ENCODE measurements at regions not wholly inside any gene's neighbourhood (a gene's known extent, or its start where the extent isn't known, plus 50 kb on each side); places are given as distances from the start of the nearest gene placed in this dataset.

DNA sequence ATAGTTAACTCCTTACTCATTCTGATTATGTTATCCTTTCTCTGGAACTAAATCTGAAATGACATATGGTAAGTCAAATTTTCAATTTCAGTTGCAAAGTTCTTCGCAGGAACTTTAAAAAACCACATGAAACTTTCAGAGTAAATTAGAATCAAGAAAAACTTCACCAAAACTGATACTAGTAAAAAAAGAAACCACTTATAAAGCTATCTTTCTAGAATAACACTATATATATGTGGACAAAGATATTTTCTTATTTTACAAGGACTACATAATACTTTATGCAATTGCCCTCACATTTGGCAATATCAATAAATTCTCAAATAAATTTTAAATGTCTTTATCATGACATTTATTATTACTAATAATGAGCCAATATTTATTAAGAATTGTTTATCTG, 1847.1 kb upstream of the NUDT12 start:
- no peak for TF ChIP-seq ZNF565 (CRISPR knock-in tag; conservative IDR thresholded peaks at IDR 0.05; ENCODE audit: low read depth)
- TF ChIP-seq ZNF8 (CRISPR knock-in tag; IDR thresholded peaks at IDR 0.05) = no peak
- no peak for TF ChIP-seq ZFP3 (CRISPR knock-in tag; IDR thresholded peaks at IDR 0.05)
- TF ChIP-seq, protein P1, sequence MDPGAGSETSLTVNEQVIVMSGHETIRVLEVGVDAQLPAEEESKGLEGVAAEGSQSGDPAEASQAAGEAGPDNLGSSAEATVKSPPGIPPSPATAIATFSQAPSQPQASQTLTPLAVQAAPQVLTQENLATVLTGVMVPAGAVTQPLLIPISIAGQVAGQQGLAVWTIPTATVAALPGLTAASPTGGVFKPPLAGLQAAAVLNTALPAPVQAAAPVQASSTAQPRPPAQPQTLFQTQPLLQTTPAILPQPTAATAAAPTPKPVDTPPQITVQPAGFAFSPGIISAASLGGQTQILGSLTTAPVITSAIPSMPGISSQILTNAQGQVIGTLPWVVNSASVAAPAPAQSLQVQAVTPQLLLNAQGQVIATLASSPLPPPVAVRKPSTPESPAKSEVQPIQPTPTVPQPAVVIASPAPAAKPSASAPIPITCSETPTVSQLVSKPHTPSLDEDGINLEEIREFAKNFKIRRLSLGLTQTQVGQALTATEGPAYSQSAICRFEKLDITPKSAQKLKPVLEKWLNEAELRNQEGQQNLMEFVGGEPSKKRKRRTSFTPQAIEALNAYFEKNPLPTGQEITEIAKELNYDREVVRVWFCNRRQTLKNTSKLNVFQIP (CRISPR knock-in tag; IDR thresholded peaks at IDR 0.05; ENCODE audit: borderline replicate concordance, low read depth) = no peak
- TF ChIP-seq ISL1 (CRISPR knock-in tag; IDR thresholded peaks at IDR 0.05) = no peak
- TF ChIP-seq ARNTL (CRISPR knock-in tag; IDR thresholded peaks at IDR 0.05; ENCODE audit: borderline replicate concordance, low read depth) = no peak
